MCF 10A (cell line): ENCODE measurements at regions not wholly inside any gene's neighbourhood (a gene's known extent, or its start where the extent isn't known, plus 50 kb on each side); places are given as distances from the start of the nearest gene placed in this dataset.
"Not testable (repeated sequence)": the region's sequence is repeated elsewhere in the genome, so short reads cannot be mapped to it uniquely, and the experiment has no call there.

Experiments
- BruUV-seq: library from RNA; stranded (reverse); fragments of 400-500 nt; replicated peaks from 2 replicates; lab custom pipeline; 2021; lab: Mats Ljungman, UMichigan
- CTCF ChIA-PET: fragments of 300-600 bp; sonication (Branson Sonifier 250); formaldehyde crosslinking; extraction: SDS; loops from one replicate; lab custom pipeline; 2021; ENCODE audit warnings: antibody characterized with exemption, inconsistent platforms; lab: Yijun Ruan, JAX
- POLR2A ChIA-PET: fragments of 300-600, 350-650 bp; sonication (Branson Sonifier 250); formaldehyde crosslinking; extraction: SDS; loops from one replicate; lab custom pipeline; 2020; ENCODE audit warnings: antibody characterized with exemption, inconsistent platforms; lab: Yijun Ruan, JAX
- DNase-seq: peaks from one replicate; pipeline ENCODE4 v3.0.0-alpha.2; 2018; ENCODE audit not compliant: unreplicated experiment
- H3K27ac Mint-ChIP-seq: one replicate; pipeline ENCODE4 v1.8.0; 2022; ENCODE audit warnings: mild to moderate bottlenecking, low read depth, mixed read lengths; ENCODE audit not compliant: unreplicated experiment
- H3K27me3 Mint-ChIP-seq: one replicate; pipeline ENCODE4 v1.8.0; 2022; ENCODE audit warnings: mixed read lengths; ENCODE audit not compliant: insufficient read depth, unreplicated experiment
- H3K36me3 Mint-ChIP-seq: one replicate; pipeline ENCODE4 v1.8.0; 2022; ENCODE audit warnings: mild to moderate bottlenecking, moderate library complexity, mixed read lengths; ENCODE audit not compliant: insufficient read depth, unreplicated experiment
- H3K4me1 Mint-ChIP-seq: one replicate; pipeline ENCODE4 v1.8.0; 2022; ENCODE audit warnings: mixed read lengths; ENCODE audit not compliant: insufficient read depth, unreplicated experiment
- H3K4me3 Mint-ChIP-seq: one replicate; pipeline ENCODE4 v1.8.0; 2022; ENCODE audit warnings: mild to moderate bottlenecking, moderate library complexity, mixed read lengths; ENCODE audit not compliant: unreplicated experiment
- H3K9me3 Mint-ChIP-seq: one replicate; pipeline ENCODE4 v1.8.0; 2022; ENCODE audit warnings: mixed read lengths; ENCODE audit not compliant: unreplicated experiment
- intact Hi-C: fragments of 100-400 bp; cut with micrococcal nuclease; formaldehyde crosslinking; loops from 2 replicates; pipeline ENCODE4 v1.14.1; 2022
- TF ChIP-seq, protein P1 (sequence below): fragments of 200-600 bp; IDR thresholded peaks from one replicate; pipeline ENCODE4 v1.8.0; 2022; ENCODE audit warnings: antibody characterized with exemption, mild to moderate bottlenecking; ENCODE audit not compliant: unreplicated experiment

GRCh38 chr5:174559566-174560090, 164.8 kb upstream of the MSX2 start:
- ChIA-PET POLR2A (no interaction called here), CTCF (no interaction called here)
- BruUV-seq = no TSS peak
- no peaks in the 10 kb centered on the region for H3K9me3 Mint-ChIP-seq
- DNase-seq = no peak
- H3K27me3 Mint-ChIP-seq = no peaks in the 10 kb centered on the region
- H3K36me3 Mint-ChIP-seq = no peaks in the 10 kb centered on the region
- no peak overlapping the region for H3K27ac Mint-ChIP-seq
- intact Hi-C loops = no loop called here
- no peak overlapping the region for H3K4me3 Mint-ChIP-seq
- TF ChIP-seq, protein P1, sequence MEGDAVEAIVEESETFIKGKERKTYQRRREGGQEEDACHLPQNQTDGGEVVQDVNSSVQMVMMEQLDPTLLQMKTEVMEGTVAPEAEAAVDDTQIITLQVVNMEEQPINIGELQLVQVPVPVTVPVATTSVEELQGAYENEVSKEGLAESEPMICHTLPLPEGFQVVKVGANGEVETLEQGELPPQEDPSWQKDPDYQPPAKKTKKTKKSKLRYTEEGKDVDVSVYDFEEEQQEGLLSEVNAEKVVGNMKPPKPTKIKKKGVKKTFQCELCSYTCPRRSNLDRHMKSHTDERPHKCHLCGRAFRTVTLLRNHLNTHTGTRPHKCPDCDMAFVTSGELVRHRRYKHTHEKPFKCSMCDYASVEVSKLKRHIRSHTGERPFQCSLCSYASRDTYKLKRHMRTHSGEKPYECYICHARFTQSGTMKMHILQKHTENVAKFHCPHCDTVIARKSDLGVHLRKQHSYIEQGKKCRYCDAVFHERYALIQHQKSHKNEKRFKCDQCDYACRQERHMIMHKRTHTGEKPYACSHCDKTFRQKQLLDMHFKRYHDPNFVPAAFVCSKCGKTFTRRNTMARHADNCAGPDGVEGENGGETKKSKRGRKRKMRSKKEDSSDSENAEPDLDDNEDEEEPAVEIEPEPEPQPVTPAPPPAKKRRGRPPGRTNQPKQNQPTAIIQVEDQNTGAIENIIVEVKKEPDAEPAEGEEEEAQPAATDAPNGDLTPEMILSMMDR = no peak
- H3K4me1 Mint-ChIP-seq = no peaks in the 10 kb centered on the region

DNA sequence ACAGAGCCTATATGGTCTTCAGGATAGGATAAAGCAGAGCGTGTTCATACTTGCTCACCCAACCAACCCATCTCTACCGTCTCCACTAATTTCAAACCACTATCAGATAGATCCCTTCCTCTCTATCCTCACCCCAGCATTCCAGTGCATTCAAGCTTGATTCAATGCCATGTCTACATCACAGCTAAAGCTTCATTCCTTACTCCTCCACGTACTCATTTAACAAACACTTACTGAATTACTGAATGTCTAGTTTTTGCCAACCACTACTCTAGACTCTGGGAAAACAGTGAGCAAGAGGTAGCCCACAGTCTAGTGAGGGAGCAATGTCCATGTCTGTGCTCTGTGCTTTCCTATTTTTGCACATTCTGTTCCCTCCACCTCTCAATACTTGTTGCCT, 163.5 kb upstream of the MSX2 start:
- Mint-ChIP-seq H3K36me3 (no peaks in the 10 kb centered on the region), H3K4me1 (no peaks in the 10 kb centered on the region), H3K27me3 (no peaks in the 10 kb centered on the region), H3K9me3 (no peaks in the 10 kb centered on the region), H3K4me3 (no peak overlapping the region), H3K27ac (no peak overlapping the region)
- TF ChIP-seq, protein P1 = no peak
- DNase-seq = no peak
- intact Hi-C loops = no loop called here
- CTCF ChIA-PET = interaction anchor here (0.7 kb wide), 1 partner anchor 9 kb away, joined by 3 read pairs; no protein-coding TSS in a partner anchor
- no TSS peak for BruUV-seq
- POLR2A ChIA-PET = no interaction called here

GRCh38 chr5:174563040-174563439, 161.3 kb upstream of the MSX2 start:
- DNase-seq = peak; percentile 43
- H3K27me3 Mint-ChIP-seq, H3K27ac Mint-ChIP-seq, H3K4me1 Mint-ChIP-seq, H3K9me3 Mint-ChIP-seq, H3K36me3 Mint-ChIP-seq, CTCF ChIA-PET, BruUV-seq, intact Hi-C loops, POLR2A ChIA-PET, H3K4me3 Mint-ChIP-seq: not testable (repeated sequence)

- ChIA-PET POLR2A (no interaction called here), CTCF (no interaction called here)
- H3K9me3 Mint-ChIP-seq = no peaks in the 10 kb centered on the region
- TF ChIP-seq, protein P1 = no peak
- H3K36me3 Mint-ChIP-seq = no peaks in the 10 kb centered on the region
- BruUV-seq = no TSS peak
- no peak overlapping the region for H3K27ac Mint-ChIP-seq
- DNase-seq = no peak
- H3K4me3 Mint-ChIP-seq = no peak overlapping the region
- no peaks in the 10 kb centered on the region for H3K27me3 Mint-ChIP-seq
- H3K4me1 Mint-ChIP-seq = peaks cover 6% of the 10 kb centered on the region
- intact Hi-C loops = no loop called here
Measured at GRCh38 chr5:174563899-174564298, 160.5 kb upstream of the MSX2 start.
